Naive thymus-derived CD4-positive, alpha-beta T cell (primary cell): ENCODE measurements at regions not wholly inside any gene's neighbourhood (a gene's known extent, or its start where the extent isn't known, plus 50 kb on each side); places are given as distances from the start of the nearest gene placed in this dataset.
"Not testable (repeated sequence)": the region's sequence is repeated elsewhere in the genome, so short reads cannot be mapped to it uniquely, and the experiment has no call there.

Source experiments
- ATAC-seq: fragments of 150-1000 bp; cut with Tn5 transposase; 2 replicates; pipeline ENCODE4 v1.10.0; 2021; ENCODE audit warnings: mild to moderate bottlenecking, moderate library complexity
- CTCF ChIA-PET: fragments of 350-600 bp; sonication (Branson Sonifier 250); formaldehyde crosslinking; loops from one replicate; lab custom pipeline; 2021; ENCODE audit warnings: antibody characterized with exemption; lab: Charles Lee
- POLR2A ChIA-PET: fragments of 350-600 bp; sonication (Branson Sonifier 250); formaldehyde crosslinking; loops from one replicate; lab custom pipeline; 2021; ENCODE audit warnings: antibody characterized with exemption, inconsistent platforms; lab: Charles Lee
- DNase-seq, 9 donors: peaks; one replicate each; pipeline versions ENCODE4 v3.0.0 to v3.0.0-alpha.2; 2020 to 2022; ENCODE audit warnings: mixed read lengths in 1 of 9
- H3K27ac ChIP-seq: one replicate; pipeline ENCODE4 v1.7.0; 2013; ENCODE audit warnings: mild to moderate bottlenecking, low read depth, low read length, moderate library complexity
- H3K27me3 ChIP-seq, 2 donors: one replicate each; pipeline ENCODE4 v1.7.0; 2013; ENCODE audit warnings: low read length in 2 of 2, mild to moderate bottlenecking in 2 of 2, moderate library complexity in 2 of 2; ENCODE audit not compliant: control insufficient read depth in 2 of 2, insufficient read depth in 2 of 2
- H3K36me3 ChIP-seq, 3 experiments: 1 replicate in 2 of 3; 2 replicates in 1 of 3; pipeline ENCODE4 v1.7.0; 2013; ENCODE audit warnings: low read length in 3 of 3, mild to moderate bottlenecking in 3 of 3, moderate library complexity in 1 of 3; ENCODE audit not compliant: insufficient read depth in 3 of 3, control insufficient read depth in 2 of 3
- H3K4me1 ChIP-seq, 2 donors: one replicate each; pipeline ENCODE4 v1.7.0; 2013; ENCODE audit warnings: low read length in 2 of 2, mild to moderate bottlenecking in 2 of 2, moderate library complexity in 1 of 2; ENCODE audit not compliant: control insufficient read depth in 2 of 2, insufficient read depth in 2 of 2
- H3K4me3 ChIP-seq: 2 replicates; pipeline ENCODE4 v1.7.0; 2013; ENCODE audit warnings: mild to moderate bottlenecking, low read length
- H3K9me3 ChIP-seq, 3 experiments: 1 replicate in 2 of 3; 2 replicates in 1 of 3; pipeline ENCODE4 v1.7.0; 2013; ENCODE audit warnings: low read length in 3 of 3; ENCODE audit not compliant: control insufficient read depth in 2 of 3
- H3K27ac Mint-ChIP-seq, 9 donors: one replicate each; pipeline ENCODE4 v1.8.0; 2020 to 2022; ENCODE audit warnings: mixed read lengths in 9 of 9, mild to moderate bottlenecking in 8 of 9, moderate library complexity in 5 of 9, inconsistent platforms in 2 of 9
- H3K27me3 Mint-ChIP-seq, 5 donors: one replicate each; pipeline ENCODE4 v1.8.0; 2021 to 2022; ENCODE audit warnings: mixed read lengths in 5 of 5, mild to moderate bottlenecking in 1 of 5
- H3K36me3 Mint-ChIP-seq, 5 donors: one replicate each; pipeline ENCODE4 v1.8.0; 2020 to 2022; ENCODE audit warnings: mixed read lengths in 5 of 5, mild to moderate bottlenecking in 3 of 5, inconsistent platforms in 1 of 5
- H3K4me1 Mint-ChIP-seq, 7 donors: one replicate each; pipeline ENCODE4 v1.8.0; 2020 to 2022; ENCODE audit warnings: mixed read lengths in 7 of 7, mild to moderate bottlenecking in 3 of 7, inconsistent platforms in 1 of 7
- H3K4me3 Mint-ChIP-seq, 10 donors: one replicate each; pipeline ENCODE4 v1.8.0; 2020 to 2022; ENCODE audit warnings: mild to moderate bottlenecking in 10 of 10, mixed read lengths in 10 of 10, moderate library complexity in 6 of 10, inconsistent platforms in 2 of 10
- H3K9me3 Mint-ChIP-seq, 11 donors: one replicate each; pipeline ENCODE4 v1.8.0; 2020 to 2022; ENCODE audit warnings: mixed read lengths in 11 of 11, mild to moderate bottlenecking in 4 of 11, inconsistent platforms in 1 of 11, moderate library complexity in 1 of 11
- intact Hi-C, 2 donors: fragments of 100-400 bp; cut with micrococcal nuclease; formaldehyde crosslinking; loops; one replicate each; pipeline ENCODE4 v1.15.1; 2023

- no peak overlapping the region for H3K4me3 Mint-ChIP-seq
- no peaks in the 10 kb centered on the region for H3K36me3 ChIP-seq
Observed at GRCh38 chrX:77342004-77342403, 105.2 kb upstream of the FGF16 start.

GRCh38 chrX:77346859-77347258, 100.3 kb upstream of the FGF16 start:
- peaks cover 0 to 7% (median 0%) of the 10 kb centered on the region in 5 donors for H3K27me3 Mint-ChIP-seq
- no peaks in the 10 kb centered on the region for H3K36me3 Mint-ChIP-seq
- POLR2A ChIA-PET, result no interaction called here
- H3K4me1 Mint-ChIP-seq, result no peaks in the 10 kb centered on the region
- Histone ChIP-seq H3K27me3 (no peaks in the 10 kb centered on the region), H3K4me3 (no peak overlapping the region), H3K4me1 (no peaks in the 10 kb centered on the region), H3K9me3 (no peaks in the 10 kb centered on the region), H3K27ac (no peak overlapping the region), H3K36me3 (no peaks in the 10 kb centered on the region)
- intact Hi-C loops, result no loop called here
- no peak for ATAC-seq
- no peak for DNase-seq
- H3K9me3 Mint-ChIP-seq, result peaks cover 1 to 19% (median 7%) of the 10 kb centered on the region in 11 donors
- CTCF ChIA-PET, result no interaction called here
- no peak overlapping the region for H3K27ac Mint-ChIP-seq
- no peak overlapping the region for H3K4me3 Mint-ChIP-seq

More at GRCh38 chrX:77342004-77342403, 105.2 kb upstream of the FGF16 start:
- no peaks in the 10 kb centered on the region for H3K4me1 ChIP-seq
- ChIA-PET CTCF (no interaction called here), POLR2A (no interaction called here)
- H3K4me3 ChIP-seq, result no peak overlapping the region
- H3K27ac ChIP-seq, result no peak overlapping the region
- intact Hi-C loops, result no loop called here
- DNase-seq, result no peak
- Mint-ChIP-seq H3K4me1 (peaks cover 0 to 2% (median 0%) of the 10 kb centered on the region in 7 donors), H3K27me3 (peaks cover 0 to 10% (median 0%) of the 10 kb centered on the region in 5 donors), H3K9me3 (peaks cover 0 to 7% (median 0%) of the 10 kb centered on the region in 11 donors), H3K27ac (no peak overlapping the region), H3K36me3 (no peaks in the 10 kb centered on the region)
- no peaks in the 10 kb centered on the region for H3K27me3 ChIP-seq
- no peaks in the 10 kb centered on the region for H3K9me3 ChIP-seq
- no peak for ATAC-seq

GRCh38 chrX:77347572-77347971, 99.6 kb upstream of the FGF16 start:
- Mint-ChIP-seq H3K4me1 (no peaks in the 10 kb centered on the region), H3K27me3 (peaks cover 0 to 7% (median 0%) of the 10 kb centered on the region in 5 donors), H3K4me3 (no peak overlapping the region), H3K36me3 (no peaks in the 10 kb centered on the region), H3K27ac (no peak overlapping the region), H3K9me3 (peaks cover 1 to 19% (median 10%) of the 10 kb centered on the region in 11 donors)
- H3K27ac ChIP-seq, result no peak overlapping the region
- H3K9me3 ChIP-seq, result no peaks in the 10 kb centered on the region
- no peaks in the 10 kb centered on the region for H3K27me3 ChIP-seq
- ChIA-PET CTCF (no interaction called here), POLR2A (no interaction called here)
- H3K4me1 ChIP-seq, result no peaks in the 10 kb centered on the region
- no peaks in the 10 kb centered on the region for H3K36me3 ChIP-seq
- intact Hi-C loops, result no loop called here
- ATAC-seq, result no peak
- DNase-seq, result no peak
- H3K4me3 ChIP-seq, result no peak overlapping the region

DNA sequence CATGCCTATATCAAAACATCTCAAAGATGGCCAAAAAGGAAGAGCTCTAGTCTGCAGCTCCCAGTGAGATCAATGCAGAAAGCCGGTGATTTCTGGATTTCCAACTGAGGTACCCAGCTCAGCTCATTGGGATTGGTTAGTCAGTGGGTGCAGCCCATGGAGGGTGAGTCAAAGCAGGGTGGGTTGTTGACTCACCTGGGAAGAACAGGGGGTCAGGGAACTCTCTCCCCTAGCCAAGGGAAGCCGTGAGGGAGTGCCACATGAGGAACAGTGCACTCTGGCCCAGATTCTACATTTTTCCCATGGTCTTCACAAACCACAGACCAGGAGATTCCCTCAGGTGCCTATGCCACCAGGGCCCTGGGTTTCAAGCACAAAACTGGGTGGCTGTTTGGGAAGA, 57.3 kb upstream of the FGF16 start:
- CTCF ChIA-PET, result no interaction called here
- POLR2A ChIA-PET, result no interaction called here
- Histone ChIP-seq H3K27me3 (no peaks in the 10 kb centered on the region), H3K9me3 (no peaks in the 10 kb centered on the region), H3K36me3 (no peaks in the 10 kb centered on the region), H3K27ac (no peak overlapping the region), H3K4me3 (no peak overlapping the region), H3K4me1 (no peaks in the 10 kb centered on the region)
- no peak overlapping the region for H3K27ac Mint-ChIP-seq
- no peaks in the 10 kb centered on the region for H3K4me1 Mint-ChIP-seq
- H3K27me3 Mint-ChIP-seq, result peaks cover 0 to 8% (median 6%) of the 10 kb centered on the region in 5 donors
- peaks cover 0 to 12% (median 5%) of the 10 kb centered on the region in 11 donors for H3K9me3 Mint-ChIP-seq
- H3K36me3 Mint-ChIP-seq, result no peaks in the 10 kb centered on the region
- intact Hi-C loops, result no loop called here
- no peak overlapping the region for H3K4me3 Mint-ChIP-seq
- ATAC-seq, result no peak
- no peak for DNase-seq

DNA sequence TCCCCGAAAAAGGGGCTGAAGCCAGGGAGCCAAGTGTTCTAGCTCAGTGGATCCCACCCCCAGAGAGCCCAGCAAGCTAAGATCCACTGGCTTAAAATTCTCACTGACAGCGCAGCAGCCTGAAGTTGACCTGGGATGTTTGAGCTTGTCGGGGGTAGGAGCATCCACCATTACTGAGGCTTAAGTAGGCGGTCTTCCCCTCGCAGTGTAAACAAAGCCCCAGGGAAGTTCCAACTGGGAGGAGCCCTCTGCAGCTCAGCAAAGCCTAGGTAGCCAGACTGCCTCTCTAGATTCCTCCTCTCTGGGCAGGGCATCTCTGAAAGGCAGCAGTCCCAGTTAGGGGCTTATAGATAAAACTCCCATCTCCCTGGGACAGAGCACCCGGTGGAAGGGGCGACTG, 56.8 kb upstream of the FGF16 start:
- H3K4me1 ChIP-seq, intact Hi-C loops, CTCF ChIA-PET, H3K27ac Mint-ChIP-seq, H3K4me3 ChIP-seq, H3K4me3 Mint-ChIP-seq, H3K27ac ChIP-seq, ATAC-seq, POLR2A ChIA-PET, H3K27me3 Mint-ChIP-seq, H3K27me3 ChIP-seq, DNase-seq, H3K4me1 Mint-ChIP-seq, H3K9me3 ChIP-seq, H3K36me3 ChIP-seq, H3K36me3 Mint-ChIP-seq: not testable (repeated sequence)
- peaks cover 0 to 13% (median 5%) of the 10 kb centered on the region in 11 donors for H3K9me3 Mint-ChIP-seq

DNA sequence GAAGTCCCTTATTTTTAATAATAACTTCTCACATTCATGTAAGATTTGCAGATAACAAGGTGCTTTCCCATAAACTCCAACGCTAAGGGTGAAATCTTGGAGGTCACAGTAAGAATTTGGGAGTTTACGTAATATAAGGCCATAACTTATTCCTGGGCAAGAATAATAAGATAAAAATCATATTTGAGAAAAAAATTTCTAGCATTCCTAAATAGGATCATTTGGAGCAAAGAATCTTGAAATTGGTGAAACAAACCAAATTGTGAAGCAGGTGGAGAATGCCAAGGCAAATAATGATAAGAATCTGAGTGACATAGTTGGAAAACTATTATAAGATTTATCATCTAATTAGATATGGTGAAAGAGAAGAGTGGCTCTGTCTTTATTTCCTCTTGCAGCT, 50.4 kb upstream of the FGF16 start:
- Histone ChIP-seq H3K27me3 (no peaks in the 10 kb centered on the region), H3K36me3 (no peaks in the 10 kb centered on the region), H3K27ac (no peak overlapping the region), H3K9me3 (no peaks in the 10 kb centered on the region), H3K4me1 (no peaks in the 10 kb centered on the region), H3K4me3 (no peak overlapping the region)
- Mint-ChIP-seq H3K4me3 (no peak overlapping the region), H3K27me3 (peaks cover 0 to 4% (median 0%) of the 10 kb centered on the region in 5 donors), H3K4me1 (no peaks in the 10 kb centered on the region), H3K36me3 (peaks cover 0 to 1% (median 0%) of the 10 kb centered on the region in 5 donors), H3K27ac (no peak overlapping the region), H3K9me3 (peaks cover 0 to 9% (median 0%) of the 10 kb centered on the region in 11 donors)
- POLR2A ChIA-PET, result no interaction called here
- ATAC-seq, result no peak
- DNase-seq, result no peak
- intact Hi-C loops, result no loop called here
- CTCF ChIA-PET, result no interaction called here
